Stomach (tissue), 8 donors: ENCODE measurements at regions not wholly inside any gene's neighbourhood (a gene's known extent, or its start where the extent isn't known, plus 50 kb on each side); places are given as distances from the start of the nearest gene placed in this dataset.
A peak's percentile ranks its signal among the peaks of the same experiment; 100 is the strongest.

ENCODE experiments used
- DNase-seq, 2 donors: peaks; one replicate each; pipeline versions ENCODE4 v3.0.0 to v3.0.0-alpha.2; 2013 to 2019
- H3K27ac ChIP-seq, 5 donors: fragments of 200-600 bp in 4 of 5; sonication (generic) in 4 of 5; one replicate each; pipeline ENCODE4 v1.5.1; 2013 to 2019; ENCODE audit warnings: mild to moderate bottlenecking in 1 of 5, moderate library complexity in 1 of 5
- H3K27me3 ChIP-seq, 3 donors: fragments of 200-600 bp; sonication (generic); one replicate each; pipeline ENCODE4 v1.5.1; 2017 to 2019; ENCODE audit warnings: mixed run types in 1 of 3
- H3K36me3 ChIP-seq, 4 donors: fragments of 200-600 bp; sonication (generic); 1 replicate in 3 of 4; 2 replicates in 1 of 4; pipeline ENCODE4 v1.5.1; 2016 to 2019
- H3K4me1 ChIP-seq, 4 donors: fragments of 200-600 bp; sonication (generic); one replicate each; pipeline ENCODE4 v1.5.1; 2016 to 2019
- H3K4me3 ChIP-seq, 4 donors: fragments of 200-600 bp; sonication (generic) in 3 of 4; one replicate each; pipeline ENCODE4 v1.5.1; 2016 to 2019; ENCODE audit warnings: mild to moderate bottlenecking in 1 of 4
- H3K9me3 ChIP-seq, 4 donors: fragments of 200-600 bp; sonication (generic); one replicate each; pipeline ENCODE4 v1.5.1; 2016 to 2019
- CTCF ChIP-seq, 7 experiments: fragments of 450-650 bp in 4 of 7; fragments of 200-600 bp in 3 of 7; sonication (generic) in 3 of 7; IDR thresholded peaks; one replicate each; pipeline ENCODE4 v1.5.1; 2016 to 2019; ENCODE audit warnings: antibody characterized with exemption in 7 of 7, control low read depth in 2 of 7, mild to moderate bottlenecking in 1 of 7
- EP300 ChIP-seq: sonication (generic); formaldehyde crosslinking; IDR thresholded peaks from one replicate; pipeline ENCODE4 v1.6.1; 2017; ENCODE audit warnings: antibody characterized with exemption
- POLR2A ChIP-seq, 4 donors: fragments of 450-650 bp; IDR thresholded peaks; one replicate each; pipeline ENCODE4 v1.6.1; 2016; ENCODE audit warnings: antibody characterized with exemption in 4 of 4, control low read depth in 2 of 4, mild to moderate bottlenecking in 1 of 4, moderate library complexity in 1 of 4
- POLR2AphosphoS5 ChIP-seq, 3 donors: sonication (generic); formaldehyde crosslinking; IDR thresholded peaks; one replicate each; pipeline ENCODE4 v1.6.1; 2016; ENCODE audit warnings: antibody characterized with exemption in 3 of 3
- WGBS, 5 donors: extraction: QIAGEN DNeasy Blood & Tissue Kit in 3 of 5; methylation state at CpG; one replicate each; pipeline versions ENCODE4 v1.1.5 to v1.1.7; 2013 to 2018; 5-methylcytosine and 5-hydroxymethylcytosine counted together
- intact Hi-C: fragments of 100-400 bp; cut with DNase I; formaldehyde crosslinking; loops from one replicate; pipeline ENCODE4 v1.15.1; 2023; ENCODE audit warnings: low total_unique reads
- donor health status: healthy with polysubstance abuse.
- donor health status: Bipolar disorder and iron deficiency.
- donor health status: healthy.

- Histone ChIP-seq H3K27ac (no peak overlapping the region), H3K36me3 (no peaks in the 10 kb centered on the region), H3K9me3 (peaks cover 0 to 10% (median 6%) of the 10 kb centered on the region in 4 donors), H3K4me3 (no peak overlapping the region), H3K27me3 (no peaks in the 10 kb centered on the region), H3K4me1 (no peaks in the 10 kb centered on the region)
- WGBS, 5 donors: 43 to 56% (median 49%) methylated on average over 4 of the region's 4 CpGs
- peak in 1 of 2 donors; percentile 38 for DNase-seq
- no peak for TF ChIP-seq EP300
- TF ChIP-seq POLR2AphosphoS5 (IDR thresholded peaks at IDR 0.05): no peak
- no peak for TF ChIP-seq CTCF (IDR thresholded peaks at IDR 0.05)
- no peak for TF ChIP-seq POLR2A (IDR thresholded peaks at IDR 0.05)
- intact Hi-C loops: no loop called here
These were observed 785.8 kb upstream of the ADGRL4 start for GRCh38 chr1:79792219-79792930.

DNA sequence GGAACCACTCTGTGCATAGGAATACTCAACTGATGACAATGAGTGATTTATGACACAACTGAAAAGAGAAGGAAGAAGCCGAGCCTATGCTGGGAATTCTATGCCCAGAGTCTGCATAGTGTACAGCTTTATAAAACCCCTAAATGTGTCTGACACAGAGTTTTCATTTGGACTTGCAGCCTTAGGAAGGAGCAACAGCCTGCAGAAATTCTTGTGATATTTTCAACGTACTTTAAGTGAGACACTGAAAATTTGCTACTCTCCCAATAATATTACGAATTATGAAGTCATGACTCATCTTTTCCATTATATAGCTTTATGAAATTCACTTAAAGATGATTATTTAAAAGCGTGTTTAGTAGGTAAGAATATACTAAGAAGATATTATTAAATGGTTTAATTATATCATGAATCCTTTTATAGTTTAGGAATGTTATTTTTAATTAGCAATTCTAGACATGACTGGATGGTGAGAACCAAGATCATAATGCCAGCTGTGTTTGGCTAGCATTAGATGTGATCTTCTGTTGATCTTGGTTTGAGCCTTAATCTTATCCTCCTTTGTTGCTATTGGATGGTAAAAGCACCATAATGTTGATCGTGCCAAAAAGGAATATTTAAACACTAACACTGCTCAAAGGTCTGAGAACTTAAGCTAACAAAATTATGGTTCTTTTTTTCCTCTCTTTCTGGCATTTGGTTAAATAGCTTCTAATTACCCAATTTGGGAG is 785.1 kb upstream of the ADGRL4 start:
- 58 to 68% (median 63%) methylated on average over 5 of the region's 5 CpGs for WGBS, 5 donors
- H3K27ac ChIP-seq: no peak overlapping the region

DNA sequence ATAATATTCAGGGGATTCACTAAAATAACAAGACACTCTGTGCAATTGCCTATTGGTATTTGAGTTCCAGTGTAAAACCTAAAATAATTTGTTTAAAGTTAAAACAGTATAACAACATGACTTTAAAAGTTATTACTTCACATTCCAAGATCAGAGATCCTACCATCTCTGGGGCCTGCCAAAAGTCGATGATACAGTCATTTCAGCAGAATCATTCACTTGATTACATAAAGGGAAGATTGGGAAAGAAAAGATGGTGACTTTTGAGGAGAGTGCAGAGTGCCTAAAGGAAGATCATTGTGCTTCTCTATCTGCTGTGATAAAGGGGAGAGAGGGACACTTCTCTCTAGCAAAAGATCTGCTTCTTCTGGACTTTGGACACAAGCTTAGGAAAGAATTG is 784.4 kb upstream of the ADGRL4 start:
- no peak overlapping the region for H3K4me3 ChIP-seq
- WGBS, 5 donors: 50 to 73% (median 63%) methylated on average over 1 of the region's 1 CpG
- no peak overlapping the region for H3K27ac ChIP-seq
- no peaks in the 10 kb centered on the region for H3K4me1 ChIP-seq
- intact Hi-C loops: no loop called here
- peaks cover 0 to 4% (median 0%) of the 10 kb centered on the region in 4 donors for H3K9me3 ChIP-seq
- TF ChIP-seq CTCF (IDR thresholded peaks at IDR 0.05) (no peak), POLR2AphosphoS5 (IDR thresholded peaks at IDR 0.05) (no peak), EP300 (no peak), POLR2A (IDR thresholded peaks at IDR 0.05) (no peak)
- no peaks in the 10 kb centered on the region for H3K27me3 ChIP-seq
- no peaks in the 10 kb centered on the region for H3K36me3 ChIP-seq
- DNase-seq: no peak

More for the DNA sequence above, 785.1 kb upstream of the ADGRL4 start:
- Histone ChIP-seq H3K36me3 (no peaks in the 10 kb centered on the region), H3K9me3 (peaks cover 0 to 5% (median 3%) of the 10 kb centered on the region in 4 donors), H3K4me3 (no peak overlapping the region), H3K27me3 (no peaks in the 10 kb centered on the region), H3K4me1 (no peaks in the 10 kb centered on the region)
- intact Hi-C loops: no loop called here
- no peak for DNase-seq
- no peak for TF ChIP-seq POLR2A (IDR thresholded peaks at IDR 0.05)
- no peak for TF ChIP-seq POLR2AphosphoS5 (IDR thresholded peaks at IDR 0.05)
- no peak for TF ChIP-seq EP300

DNA sequence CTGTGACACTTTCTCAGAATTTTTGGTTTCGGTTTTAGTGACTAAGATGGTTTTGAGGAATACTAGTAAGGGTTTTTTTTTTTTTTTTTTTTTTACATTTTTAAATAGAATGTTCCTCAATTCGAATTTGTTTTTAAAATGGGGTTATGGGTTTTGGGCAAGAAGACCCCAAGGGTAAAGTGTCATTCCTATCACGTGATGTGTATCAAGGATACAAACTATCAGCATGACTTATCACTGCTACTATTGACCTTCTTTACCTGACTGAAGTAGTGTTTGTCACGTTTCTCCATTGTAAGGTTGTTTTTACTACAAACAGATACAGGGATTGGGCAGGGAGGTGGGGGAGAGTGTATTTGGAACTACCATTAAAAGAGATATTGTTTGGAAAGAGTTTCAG is 781.1 kb upstream of the ADGRL4 start:
- WGBS, 5 donors: 47 to 70% (median 61%) methylated on average over 4 of the region's 4 CpGs
- Histone ChIP-seq H3K27me3 (no peaks in the 10 kb centered on the region), H3K9me3 (no peaks in the 10 kb centered on the region), H3K27ac (no peak overlapping the region), H3K36me3 (no peaks in the 10 kb centered on the region), H3K4me3 (no peak overlapping the region), H3K4me1 (no peaks in the 10 kb centered on the region)
- intact Hi-C loops: no loop called here
- DNase-seq: no peak
- no peak for TF ChIP-seq POLR2A (IDR thresholded peaks at IDR 0.05)
- TF ChIP-seq CTCF (IDR thresholded peaks at IDR 0.05): no peak
- TF ChIP-seq EP300: no peak
- TF ChIP-seq POLR2AphosphoS5 (IDR thresholded peaks at IDR 0.05): no peak
